H1 (cell line): ENCODE measurements at regions not wholly inside any gene's neighbourhood (a gene's known extent, or its start where the extent isn't known, plus 50 kb on each side); places are given as distances from the start of the nearest gene placed in this dataset.

Source experiments
- CTCF ChIA-PET: fragments of 300-600 bp; sonication (Branson Sonifier 250); formaldehyde crosslinking; loops from one replicate; lab custom pipeline; 2021; ENCODE audit not compliant: partially characterized antibody; lab: Charles Lee
- POLR2A ChIA-PET: fragments of 300-600 bp; sonication (Branson Sonifier 250); formaldehyde crosslinking; loops from one replicate; lab custom pipeline; 2021; ENCODE audit warnings: inconsistent platforms; ENCODE audit not compliant: partially characterized antibody; lab: Charles Lee
- DNase-seq, 2 experiments: peaks; one replicate each; pipeline versions ENCODE4 v3.0.0 to v3.0.0-alpha.2; 2010 to 2022; ENCODE audit warnings: low spot score in 2 of 2, low read depth in 1 of 2, mixed read lengths in 1 of 2
- FAIRE-seq: peaks from 2 replicates; lab custom pipeline; 2011; peaks lifted over from hg19 to GRCh38; lab: Jason Lieb, UNC
- H2AFZ ChIP-seq: 2 replicates; pipeline ENCODE4 v1.8.1; 2012; ENCODE audit warnings: low read length, inconsistent platforms
- H2AK5ac ChIP-seq: 2 replicates; pipeline ENCODE4 v1.6.1; 2013; ENCODE audit warnings: low read depth, low read length
- H2BK120ac ChIP-seq: replicated peaks from 2 replicates; pipeline ENCODE3; 2013; ENCODE audit warnings: low read depth, low read length, inconsistent platforms
- H2BK12ac ChIP-seq: 2 replicates; pipeline ENCODE4 v1.6.1; 2013; ENCODE audit warnings: low read depth, low read length
- H2BK15ac ChIP-seq: 2 replicates; pipeline ENCODE4 v1.6.1; 2013; ENCODE audit warnings: low read length
- H2BK20ac ChIP-seq: 2 replicates; pipeline ENCODE4 v1.6.1; 2013; ENCODE audit warnings: low read length
- H2BK5ac ChIP-seq: 2 replicates; pipeline ENCODE4 v1.6.1; 2013; ENCODE audit warnings: low read depth, low read length
- H3K14ac ChIP-seq: 2 replicates; pipeline ENCODE4 v1.6.1; 2013; ENCODE audit warnings: inconsistent platforms; ENCODE audit not compliant: insufficient read length
- H3K18ac ChIP-seq: 2 replicates; pipeline ENCODE4 v1.6.1; 2013; ENCODE audit warnings: low read length; ENCODE audit errors: extremely low read depth
- H3K23ac ChIP-seq: 2 replicates; pipeline ENCODE4 v1.6.1; 2013; ENCODE audit warnings: inconsistent platforms; ENCODE audit not compliant: insufficient read length
- H3K23me2 ChIP-seq: 2 replicates; pipeline ENCODE4 v1.6.1; 2013; ENCODE audit warnings: low read depth, low read length
- H3K27ac ChIP-seq: 2 replicates; pipeline ENCODE4 v1.6.1; 2011; ENCODE audit warnings: low read depth, low read length, inconsistent platforms
- H3K27me3 ChIP-seq, 4 experiments: replicated peaks in 1 of 4; 1 replicate in 1 of 4; 2 replicates in 3 of 4; pipeline versions ENCODE4 v1.6.1 to v1.8.1; 2011 to 2013; ENCODE audit warnings: low read length in 3 of 4, mild to moderate bottlenecking in 3 of 4, inconsistent platforms in 2 of 4, mixed read lengths in 2 of 4, moderate library complexity in 1 of 4; ENCODE audit not compliant: control insufficient read depth in 3 of 4, insufficient read depth in 3 of 4; ENCODE audit errors: extremely low read depth in 1 of 4
- H3K36me3 ChIP-seq, 4 experiments: 2 replicates each; pipeline versions ENCODE4 v1.6.1 to v1.8.1; 2011 to 2013; ENCODE audit warnings: mild to moderate bottlenecking in 4 of 4, low read length in 3 of 4, moderate library complexity in 2 of 4, control low read depth in 1 of 4, inconsistent platforms in 1 of 4; ENCODE audit not compliant: insufficient read depth in 4 of 4, control insufficient read depth in 2 of 4
- H3K4ac ChIP-seq: replicated peaks from 2 replicates; pipeline ENCODE3; 2013; ENCODE audit warnings: low read length, low read depth, mixed read lengths, inconsistent platforms; ENCODE audit not compliant: insufficient read length
- H3K4me1 ChIP-seq, 4 experiments: replicated peaks in 1 of 4; 1 replicate in 1 of 4; 2 replicates in 3 of 4; pipeline versions ENCODE4 v1.6.1 to v1.8.1; 2011 to 2013; ENCODE audit warnings: low read length in 3 of 4, inconsistent platforms in 2 of 4, mixed read lengths in 1 of 4; ENCODE audit not compliant: insufficient read depth in 4 of 4, control insufficient read depth in 3 of 4
- H3K4me2 ChIP-seq, 2 experiments: 2 replicates each; pipeline versions ENCODE4 v1.6.1 to v1.8.1; 2011 to 2013; ENCODE audit warnings: low read depth in 2 of 2, low read length in 2 of 2, control low read depth in 1 of 2, inconsistent platforms in 1 of 2, mild to moderate bottlenecking in 1 of 2; ENCODE audit not compliant: insufficient read depth in 1 of 2
- H3K4me3 ChIP-seq, 4 experiments: fragments of 200-600, 300-600 bp in 1 of 4; sonication (generic), shearing (Covaris generic), sonication (Bioruptor Twin) in 1 of 4; 2 replicates each; pipeline versions ENCODE4 v1.5.1 to v1.8.1; 2011 to 2016; ENCODE audit warnings: low read length in 4 of 4, low read depth in 3 of 4, control low read depth in 2 of 4, inconsistent platforms in 2 of 4, mild to moderate bottlenecking in 2 of 4, mixed read lengths in 1 of 4, moderate library complexity in 1 of 4; ENCODE audit not compliant: insufficient read depth in 2 of 4; ENCODE audit errors: extremely low read depth in 1 of 4
- H3K56ac ChIP-seq: replicated peaks from 2 replicates; pipeline ENCODE3; 2013; ENCODE audit warnings: low read depth, mild to moderate bottlenecking, mixed read lengths, low read length, inconsistent platforms; ENCODE audit not compliant: insufficient read length
- H3K79me1 ChIP-seq: 2 replicates; pipeline ENCODE4 v1.6.1; 2013; ENCODE audit warnings: low read depth, low read length, control low read depth
- H3K79me2 ChIP-seq, 2 experiments: 2 replicates each; pipeline versions ENCODE4 v1.6.1 to v1.8.1; 2012 to 2013; ENCODE audit warnings: low read length in 2 of 2, mild to moderate bottlenecking in 2 of 2, inconsistent platforms in 1 of 2; ENCODE audit not compliant: insufficient read depth in 2 of 2, control insufficient read depth in 1 of 2
- H3K9ac ChIP-seq, 4 experiments: replicated peaks in 1 of 4; 1 replicate in 1 of 4; 2 replicates in 3 of 4; pipeline versions ENCODE4 v1.6.1 to v1.8.1; 2011 to 2013; ENCODE audit warnings: low read depth in 3 of 4, low read length in 3 of 4, control low read depth in 2 of 4, mild to moderate bottlenecking in 2 of 4, moderate library complexity in 2 of 4, inconsistent platforms in 1 of 4; ENCODE audit errors: extremely low read depth in 1 of 4
- H3K9me3 ChIP-seq, 2 experiments: 2 replicates each; pipeline versions ENCODE4 v1.6.1 to v1.8.1; 2012 to 2013; ENCODE audit warnings: mild to moderate bottlenecking in 2 of 2, moderate library complexity in 2 of 2, control low read depth in 1 of 2, inconsistent platforms in 1 of 2, low read depth in 1 of 2, low read length in 1 of 2, mixed read lengths in 1 of 2; ENCODE audit not compliant: insufficient read depth in 2 of 2
- H4K20me1 ChIP-seq, 2 experiments: replicated peaks in 1 of 2; 2 replicates each; pipeline versions ENCODE3 to v1.8.1; 2011 to 2013; ENCODE audit warnings: inconsistent platforms in 2 of 2, low read length in 2 of 2, mild to moderate bottlenecking in 1 of 2; ENCODE audit not compliant: insufficient read depth in 2 of 2, control insufficient read depth in 1 of 2
- H4K5ac ChIP-seq: 2 replicates; pipeline ENCODE4 v1.6.1; 2013; ENCODE audit warnings: low read length, low read depth, mixed read lengths, inconsistent platforms; ENCODE audit not compliant: insufficient read length
- H4K8ac ChIP-seq: 2 replicates; pipeline ENCODE4 v1.8.0; 2013; ENCODE audit warnings: mild to moderate bottlenecking, moderate library complexity, low read length, inconsistent platforms; ENCODE audit not compliant: insufficient read depth; ENCODE audit errors: extremely low read depth
- H4K91ac ChIP-seq: replicated peaks from 2 replicates; pipeline ENCODE3; 2013; ENCODE audit warnings: low read length, mixed read lengths, inconsistent platforms; ENCODE audit not compliant: insufficient read length
- ATF2 ChIP-seq: IDR thresholded peaks from 2 replicates; pipeline ENCODE4 v1.6.1; 2012; ENCODE audit warnings: low read length, inconsistent platforms
- CHD1 ChIP-seq: IDR thresholded peaks from 2 replicates; pipeline ENCODE4 v1.6.1; 2012; ENCODE audit warnings: low read depth, low read length, improper control_type of control experiment
- CHD2 ChIP-seq: IDR thresholded peaks from 2 replicates; pipeline ENCODE4 v1.6.1; 2012; ENCODE audit warnings: low read length, improper control_type of control experiment
- E2F6 ChIP-seq: IDR thresholded peaks from 2 replicates; pipeline ENCODE4 v1.6.1; 2012; ENCODE audit warnings: inconsistent platforms
- FOSL1 ChIP-seq: IDR thresholded peaks from 2 replicates; pipeline ENCODE4 v1.6.1; 2011; ENCODE audit warnings: mild to moderate bottlenecking, low read depth, low read length, moderate library complexity; ENCODE audit not compliant: insufficient read depth
- JUN ChIP-seq: IDR thresholded peaks from 2 replicates; pipeline ENCODE4 v1.6.1; 2011; ENCODE audit warnings: low read depth, mild to moderate bottlenecking, improper control_type of control experiment, low read length
- SP1 ChIP-seq: IDR thresholded peaks from 2 replicates; pipeline ENCODE4 v1.6.1; 2011; ENCODE audit warnings: low read depth, low read length
- TCF12 ChIP-seq: IDR thresholded peaks from 2 replicates; pipeline ENCODE4 v1.6.1; 2011; ENCODE audit warnings: low read depth, mild to moderate bottlenecking, low read length
- TEAD4 ChIP-seq: IDR thresholded peaks from 2 replicates; pipeline ENCODE4 v1.6.1; 2012; ENCODE audit warnings: low read depth, low read length, inconsistent platforms, mixed read lengths
- USF2 ChIP-seq: IDR thresholded peaks from 2 replicates; pipeline ENCODE4 v1.6.1; 2011; ENCODE audit warnings: low read length, improper control_type of control experiment
- WGBS, 2 experiments: shearing (Covaris generic) in 1 of 2; methylation state at CpG; one replicate each; pipeline versions ENCODE4 v1.1.6 to v1.1.7; 2013 to 2015; ENCODE audit warnings: low lambda C conversion rate in 2 of 2, mixed read lengths in 2 of 2, inconsistent platforms in 1 of 2, low coverage in 1 of 2, missing lambda C conversion rate in 1 of 2; ENCODE audit not compliant: insufficient replicate concordance in 2 of 2, insufficient coverage in 1 of 2, insufficient read length in 1 of 2; ENCODE audit errors: extremely low coverage in 1 of 2, missing lambda C conversion rate in 1 of 2; 5-methylcytosine and 5-hydroxymethylcytosine counted together

- Histone ChIP-seq H2BK12ac (no peak overlapping the region), H3K36me3 (no peaks in the 10 kb centered on the region), H3K79me2 (no peaks in the 10 kb centered on the region), H3K4me2 (no peak overlapping the region), H3K4me3 (no peak overlapping the region), H2BK15ac (no peak overlapping the region), H3K14ac (no peak overlapping the region), H3K4ac (no peak overlapping the region), H4K5ac (no peak overlapping the region), H2BK20ac (no peak overlapping the region), H4K20me1 (no peaks in the 10 kb centered on the region), H3K4me1 (no peaks in the 10 kb centered on the region), H3K18ac (no peak overlapping the region), H3K9ac (no peak overlapping the region), H3K56ac (no peak overlapping the region), H3K23ac (no peak overlapping the region), H3K27me3 (no peaks in the 10 kb centered on the region), H2BK5ac (no peak overlapping the region), H4K91ac (no peak overlapping the region), H4K8ac (no peak overlapping the region), H2AFZ (0 out of 2 replicates have a peak overlapping the region, but pooled peaks have one; percentile 3), H3K79me1 (no peaks in the 10 kb centered on the region), H2BK120ac (no peak overlapping the region), H3K23me2 (no peaks in the 10 kb centered on the region), H3K9me3 (no peaks in the 10 kb centered on the region), H2AK5ac (no peak overlapping the region), H3K27ac (no peak overlapping the region)
- POLR2A ChIA-PET: no interaction called here
- FAIRE-seq (no peak), DNase-seq (no peak)
- WGBS, 2 experiments: 38% methylated on average over 1 of the region's 1 CpG; no CpG with 5 or more reads in 1 of the 2 experiments
- CTCF ChIA-PET: no interaction called here
- TF ChIP-seq ATF2 (no peak), FOSL1 (no peak), USF2 (no peak), CHD2 (no peak), JUN (no peak), SP1 (no peak), TCF12 (no peak), TEAD4 (no peak), E2F6 (no peak), CHD1 (no peak)
Measured at GRCh38 chr2:184129073-184129472, 469.3 kb upstream of the ZNF804A start.
